Mucosa of descending colon (tissue), 3 donors: ENCODE measurements at regions not wholly inside any gene's neighbourhood (a gene's known extent, or its start where the extent isn't known, plus 50 kb on each side); places are given as distances from the start of the nearest gene placed in this dataset.

Source experiments
- ATAC-seq: fragments of 200-7000 bp; cut with Tn5 transposase; one replicate; pipeline ENCODE4 v1.9.1; 2020; ENCODE audit warnings: mild to moderate bottlenecking, moderate library complexity
- DNase-seq, 3 donors: peaks; one replicate each; pipeline ENCODE4 v3.0.0-alpha.2; 2020
- H3K36me3 ChIP-seq: fragments of 200-600 bp; one replicate; pipeline ENCODE4 v1.8.0; 2021; ENCODE audit warnings: low read depth, mild to moderate bottlenecking
- H3K4me1 ChIP-seq: fragments of 200-600 bp; one replicate; pipeline ENCODE4 v1.8.0; 2021; ENCODE audit warnings: low read depth, mild to moderate bottlenecking
- H3K4me3 ChIP-seq: fragments of 200-600 bp; one replicate; pipeline ENCODE4 v1.8.0; 2021; ENCODE audit warnings: mild to moderate bottlenecking
- H3K9me3 ChIP-seq: fragments of 200-600 bp; one replicate; pipeline ENCODE4 v1.8.0; 2021; ENCODE audit warnings: mild to moderate bottlenecking
- intact Hi-C, 2 donors: fragments of 100-400 bp; cut with DNase I in 1 of 2; cut with micrococcal nuclease in 1 of 2; formaldehyde crosslinking; loops; one replicate each; pipeline versions ENCODE4 v1.11.0 to v1.11.1; 2022; cut with DNase I, micrococcal nuclease
- TF ChIP-seq, protein P1 (sequence below): fragments of 200-600 bp; IDR thresholded peaks from one replicate; pipeline ENCODE4 v1.8.0; 2022; ENCODE audit warnings: antibody characterized with exemption, mild to moderate bottlenecking
- donor health status: DM: no; HTN: no; CAD: no; lungs with moderate emphysema.
- donor health status: DM: no; HTN: no; CAD: no.
- donor health status: DM: no; HTN: yes; CAD: no.

DNA sequence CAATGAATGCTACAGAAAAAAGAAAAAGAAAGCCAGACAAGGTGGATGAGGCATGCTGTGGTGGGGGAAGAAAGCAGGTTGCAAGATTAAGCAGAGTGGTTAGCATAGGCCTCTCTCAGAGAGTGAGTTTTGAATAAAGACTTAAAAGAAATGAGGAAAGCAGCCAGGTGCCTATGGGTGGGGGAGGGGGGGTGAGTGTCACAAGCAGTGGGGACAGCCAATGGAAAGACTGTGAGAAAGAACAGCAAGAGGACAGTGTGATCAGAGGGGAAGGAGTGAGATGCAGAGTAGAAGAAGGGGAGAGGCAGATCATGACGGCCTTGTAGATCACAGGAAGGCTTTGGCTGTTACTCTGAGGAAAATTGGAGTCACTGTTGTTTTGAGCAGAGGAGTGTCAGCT lies 162.5 kb downstream of the SOX3 start:
- no peaks in the 10 kb centered on the region for H3K9me3 ChIP-seq
- no peaks in the 10 kb centered on the region for H3K4me1 ChIP-seq
- DNase-seq (no peak), ATAC-seq (no peak)
- H3K4me3 ChIP-seq, result no peak overlapping the region
- no peaks in the 10 kb centered on the region for H3K36me3 ChIP-seq
- TF ChIP-seq, protein P1, sequence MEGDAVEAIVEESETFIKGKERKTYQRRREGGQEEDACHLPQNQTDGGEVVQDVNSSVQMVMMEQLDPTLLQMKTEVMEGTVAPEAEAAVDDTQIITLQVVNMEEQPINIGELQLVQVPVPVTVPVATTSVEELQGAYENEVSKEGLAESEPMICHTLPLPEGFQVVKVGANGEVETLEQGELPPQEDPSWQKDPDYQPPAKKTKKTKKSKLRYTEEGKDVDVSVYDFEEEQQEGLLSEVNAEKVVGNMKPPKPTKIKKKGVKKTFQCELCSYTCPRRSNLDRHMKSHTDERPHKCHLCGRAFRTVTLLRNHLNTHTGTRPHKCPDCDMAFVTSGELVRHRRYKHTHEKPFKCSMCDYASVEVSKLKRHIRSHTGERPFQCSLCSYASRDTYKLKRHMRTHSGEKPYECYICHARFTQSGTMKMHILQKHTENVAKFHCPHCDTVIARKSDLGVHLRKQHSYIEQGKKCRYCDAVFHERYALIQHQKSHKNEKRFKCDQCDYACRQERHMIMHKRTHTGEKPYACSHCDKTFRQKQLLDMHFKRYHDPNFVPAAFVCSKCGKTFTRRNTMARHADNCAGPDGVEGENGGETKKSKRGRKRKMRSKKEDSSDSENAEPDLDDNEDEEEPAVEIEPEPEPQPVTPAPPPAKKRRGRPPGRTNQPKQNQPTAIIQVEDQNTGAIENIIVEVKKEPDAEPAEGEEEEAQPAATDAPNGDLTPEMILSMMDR, result no peak
- intact Hi-C loops, result no loop called here

GRCh38 chrX:140337263-140337662 lies 167.6 kb downstream of the SOX3 start:
- no peaks in the 10 kb centered on the region for H3K4me1 ChIP-seq
- intact Hi-C loops, result no loop called here
- ATAC-seq (no peak), DNase-seq (no peak)
- H3K4me3 ChIP-seq, result no peak overlapping the region
- TF ChIP-seq, protein P1, result no peak
- no peaks in the 10 kb centered on the region for H3K9me3 ChIP-seq
- no peaks in the 10 kb centered on the region for H3K36me3 ChIP-seq

DNA sequence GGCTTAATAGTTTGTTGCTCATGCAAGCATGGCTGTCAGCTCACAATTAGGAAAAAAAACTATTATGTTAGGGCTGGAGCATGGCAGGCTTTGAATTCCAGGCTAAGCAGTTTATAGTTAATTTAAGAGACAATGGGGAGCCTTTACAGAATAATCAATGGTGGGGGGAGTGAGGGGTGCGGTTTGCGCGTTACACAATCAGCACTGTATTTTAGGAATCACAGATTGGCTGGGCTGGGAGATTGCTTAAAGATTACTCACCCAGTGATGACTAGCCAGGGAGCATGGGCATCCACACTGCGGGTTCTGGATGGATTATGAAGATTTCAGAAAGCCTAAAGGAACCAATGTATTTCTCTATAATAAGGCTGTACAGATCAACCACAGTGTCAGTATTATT lies 186.6 kb downstream of the SOX3 start:
- no peaks in the 10 kb centered on the region for H3K4me1 ChIP-seq
- TF ChIP-seq, protein P1, result no peak
- no peaks in the 10 kb centered on the region for H3K36me3 ChIP-seq
- H3K9me3 ChIP-seq, result no peaks in the 10 kb centered on the region
- ATAC-seq (no peak), DNase-seq (no peak)
- intact Hi-C loops, result no loop called here
- no peak overlapping the region for H3K4me3 ChIP-seq

GRCh38 chrX:140317462-140317861 lies 187.4 kb downstream of the SOX3 start:
- Histone ChIP-seq H3K36me3 (no peaks in the 10 kb centered on the region), H3K4me3 (no peak overlapping the region), H3K9me3 (no peaks in the 10 kb centered on the region), H3K4me1 (no peaks in the 10 kb centered on the region)
- TF ChIP-seq, protein P1, result no peak
- ATAC-seq (no peak), DNase-seq (no peak)
- intact Hi-C loops, result no loop called here

GRCh38 chrX:140298960-140299825 lies 205.7 kb downstream of the SOX3 start:
- intact Hi-C loops, result no loop called here
- TF ChIP-seq, protein P1, result no peak
- no peak for ATAC-seq

More at GRCh38 chrX:140298960-140299825, 205.7 kb downstream of the SOX3 start:
- Histone ChIP-seq H3K36me3 (no peaks in the 10 kb centered on the region), H3K4me1 (no peaks in the 10 kb centered on the region), H3K9me3 (no peaks in the 10 kb centered on the region), H3K4me3 (no peak overlapping the region)
- no peak for DNase-seq
